A549 (cell line): ENCODE measurements at regions not wholly inside any gene's neighbourhood (a gene's known extent, or its start where the extent isn't known, plus 50 kb on each side); places are given as distances from the start of the nearest gene placed in this dataset.
A peak's percentile ranks its signal among the peaks of the same experiment; 100 is the strongest.

Experiments
- ATAC-seq, 2 experiments: fragments of 200-7000 bp in 1 of 2; fragments of >200 bp in 1 of 2; cut with Nextera tagmentation in 1 of 2; cut with Tn5 transposase in 1 of 2; 3 replicates each; pipeline versions ENCODE4 v1.8.0 to v1.9.1; 2018 to 2020; ENCODE audit warnings: mild to moderate bottlenecking in 1 of 2, moderate library complexity in 1 of 2
- CTCF ChIA-PET: fragments of 300-600 bp; sonication (Branson Sonifier 250); formaldehyde crosslinking; extraction: SDS; loops from one replicate; lab custom pipeline; 2021; ENCODE audit warnings: antibody characterized with exemption, inconsistent platforms; lab: Yijun Ruan, JAX
- POLR2A ChIA-PET: fragments of 350-600 bp; formaldehyde crosslinking; extraction: SDS; loops from one replicate; lab custom pipeline; 2021; ENCODE audit warnings: antibody characterized with exemption, inconsistent platforms; lab: Yijun Ruan, JAX
- DNase-seq, 2 experiments: peaks; one replicate each; pipeline versions ENCODE4 v3.0.0 to v3.0.0-alpha.2; 2011 to 2016; ENCODE audit warnings: low read depth in 1 of 2, low spot score in 1 of 2
- FAIRE-seq: peaks from 2 replicates; lab custom pipeline; 2011; peaks lifted over from hg19 to GRCh38; lab: Jason Lieb, UNC
- H3K27ac ChIP-seq, 2 experiments: fragments of >200 bp; sonication (Bioruptor Twin); formaldehyde crosslinking; 3 replicates each; pipeline ENCODE4 v1.5.1; 2016 to 2017
- H3K4me1 ChIP-seq: fragments of >200 bp; sonication (Bioruptor Twin); formaldehyde crosslinking; 3 replicates; pipeline ENCODE4 v1.6.1; 2016
- H3K4me2 ChIP-seq: fragments of >200 bp; sonication (Bioruptor Twin); formaldehyde crosslinking; 3 replicates; pipeline ENCODE4 v1.6.1; 2016
- H3K4me3 ChIP-seq: fragments of >200 bp; sonication (Bioruptor Twin); formaldehyde crosslinking; 3 replicates; pipeline ENCODE4 v1.5.1; 2016
- H3K9me3 ChIP-seq: fragments of >200 bp; sonication (Bioruptor Twin); formaldehyde crosslinking; 3 replicates; pipeline ENCODE4 v1.6.1; 2016
- BCL3 ChIP-seq: fragments of >200 bp; sonication (Bioruptor Twin); formaldehyde crosslinking; IDR thresholded peaks from 3 replicates; pipeline ENCODE4 v1.6.1; 2016
- CHD2 ChIP-seq: fragments of 150-350 bp; IDR thresholded peaks from 2 replicates; pipeline ENCODE4 v1.6.1; 2014; ENCODE audit warnings: low read length; ENCODE audit not compliant: partially characterized antibody
- ESRRA ChIP-seq: fragments of 150-350 bp; IDR thresholded peaks from 2 replicates; pipeline ENCODE4 v1.6.1; 2014; ENCODE audit warnings: mild to moderate bottlenecking, low read length, borderline replicate concordance
- FOXS1 ChIP-seq: fragments of 250-450 bp; sonication (Bioruptor Pico); IDR thresholded peaks from 2 replicates; pipeline ENCODE4 v1.5.0; 2020; ENCODE audit warnings: mild to moderate bottlenecking, moderate library complexity
- GATA3 ChIP-seq: IDR thresholded peaks from 2 replicates; pipeline ENCODE4 v1.6.1; 2012; ENCODE audit warnings: borderline replicate concordance
- HEYL ChIP-seq: fragments of 250-450 bp; sonication (Bioruptor Pico); IDR thresholded peaks from 2 replicates; pipeline ENCODE4 v1.8.0; 2021; ENCODE audit warnings: mild to moderate bottlenecking, moderate library complexity
- HMGXB4 ChIP-seq: fragments of 250-450 bp; sonication (Bioruptor Pico); IDR thresholded peaks from 2 replicates; pipeline ENCODE4 v1.5.0; 2021; ENCODE audit warnings: mild to moderate bottlenecking, moderate library complexity, borderline replicate concordance
- HOXA7 ChIP-seq: fragments of 250-450 bp; sonication (Bioruptor Pico); IDR thresholded peaks from 2 replicates; pipeline ENCODE4 v1.5.0; 2020; ENCODE audit warnings: mild to moderate bottlenecking, moderate library complexity
- HOXB13 ChIP-seq: fragments of 250-450 bp; sonication (Bioruptor Pico); IDR thresholded peaks from 2 replicates; pipeline ENCODE4 v1.5.0; 2020; ENCODE audit warnings: low read depth, mild to moderate bottlenecking, moderate library complexity
- JUN ChIP-seq, 2 experiments: fragments of >200 bp; sonication (Bioruptor Twin); formaldehyde crosslinking; IDR thresholded peaks; 2 replicates in 1 of 2; 3 replicates in 1 of 2; pipeline ENCODE4 v1.6.1; 2016 to 2017
- KDM1A ChIP-seq: fragments of 200-600 bp; sonication (generic); IDR thresholded peaks from 2 replicates; pipeline ENCODE4 v1.6.1; 2016; ENCODE audit warnings: low read depth, mild to moderate bottlenecking
- MAZ ChIP-seq: fragments of 150-350 bp; IDR thresholded peaks from 2 replicates; pipeline ENCODE4 v1.6.1; 2014; ENCODE audit warnings: antibody characterized with exemption, low read depth, low read length, borderline replicate concordance
- NFE2L2 ChIP-seq: fragments of 150-350 bp; conservative IDR thresholded peaks from 2 replicates; pipeline ENCODE4 v1.6.1; 2014; ENCODE audit warnings: low read length
- NR3C1 ChIP-seq: fragments of >200 bp; sonication (Bioruptor Twin); formaldehyde crosslinking; IDR thresholded peaks from 3 replicates; pipeline ENCODE4 v1.6.1; 2017
- PBX3 ChIP-seq: IDR thresholded peaks from 2 replicates; pipeline ENCODE4 v1.6.1; 2012
- PHF8 ChIP-seq: fragments of 200-600 bp; sonication (generic); IDR thresholded peaks from 2 replicates; pipeline ENCODE4 v1.6.1; 2016; ENCODE audit warnings: low read depth, mild to moderate bottlenecking, antibody characterized with exemption, moderate library complexity, borderline replicate concordance
- USF2 ChIP-seq: fragments of 450-650 bp; IDR thresholded peaks from 2 replicates; pipeline ENCODE4 v1.6.1; 2014; ENCODE audit warnings: antibody characterized with exemption
- ZC3H11A ChIP-seq: fragments of 450-650 bp; IDR thresholded peaks from 2 replicates; pipeline ENCODE4 v1.6.1; 2014; ENCODE audit warnings: antibody characterized with exemption, mild to moderate bottlenecking
- ZFP36 ChIP-seq: fragments of 450-650 bp; IDR thresholded peaks from 2 replicates; pipeline ENCODE4 v1.6.1; 2014; ENCODE audit warnings: borderline replicate concordance; ENCODE audit not compliant: partially characterized antibody
- ZNF302 ChIP-seq: fragments of 250-450 bp; sonication (Bioruptor Pico); IDR thresholded peaks from 2 replicates; pipeline ENCODE4 v1.9.0; 2021; ENCODE audit warnings: inconsistent platforms, mild to moderate bottlenecking, moderate library complexity
- WGBS: methylation state at CpG from one replicate; pipeline ENCODE4 v1.1.6; 2017; ENCODE audit errors: missing lambda C conversion rate; 5-methylcytosine and 5-hydroxymethylcytosine counted together
- TF ChIP-seq, protein P1 (sequence below): fragments of 250-450 bp; sonication (Bioruptor Pico); IDR thresholded peaks from 2 replicates; pipeline ENCODE4 v1.5.0; 2020; ENCODE audit warnings: low read depth, mild to moderate bottlenecking, moderate library complexity
- TF ChIP-seq, protein P2 (sequence below): fragments of 200-600 bp; sonication (generic); IDR thresholded peaks from 2 replicates; pipeline ENCODE4 v1.6.1; 2016; ENCODE audit warnings: antibody characterized with exemption, mild to moderate bottlenecking, moderate library complexity

GRCh38 chr15:62770752-62771151 lies 271.8 kb upstream of the TPM1 start:
- CTCF ChIA-PET, result interaction anchor here (0.8 to 1.3 kb wide), 4 partner anchors 11 to 228 kb away, joined by 3 to 6 read pairs (median 4); no protein-coding TSS in a partner anchor
- H3K27ac ChIP-seq, result no peak overlapping the region
- POLR2A ChIA-PET, result no interaction called here
- no peaks in the 10 kb centered on the region for H3K9me3 ChIP-seq
- H3K4me2 ChIP-seq, result no peak overlapping the region
- no peak overlapping the region for H3K4me3 ChIP-seq
- 77% methylated on average over 7 of the region's 7 CpGs for WGBS
- DNase-seq (no peak), ATAC-seq (peak in 1 of 2 experiments; percentile 44; a peak in 1 of 6 replicates), FAIRE-seq (no peak)
- H3K4me1 ChIP-seq, result no peaks in the 10 kb centered on the region
- no peak for TF ChIP-seq HOXA7 (CRISPR knock-in tag)
- no peak for TF ChIP-seq FOXS1 (CRISPR knock-in tag)
- TF ChIP-seq MAZ, result no peak
- no peak for TF ChIP-seq NFE2L2
- TF ChIP-seq BCL3, result no peak
- TF ChIP-seq ZFP36, result no peak

DNA sequence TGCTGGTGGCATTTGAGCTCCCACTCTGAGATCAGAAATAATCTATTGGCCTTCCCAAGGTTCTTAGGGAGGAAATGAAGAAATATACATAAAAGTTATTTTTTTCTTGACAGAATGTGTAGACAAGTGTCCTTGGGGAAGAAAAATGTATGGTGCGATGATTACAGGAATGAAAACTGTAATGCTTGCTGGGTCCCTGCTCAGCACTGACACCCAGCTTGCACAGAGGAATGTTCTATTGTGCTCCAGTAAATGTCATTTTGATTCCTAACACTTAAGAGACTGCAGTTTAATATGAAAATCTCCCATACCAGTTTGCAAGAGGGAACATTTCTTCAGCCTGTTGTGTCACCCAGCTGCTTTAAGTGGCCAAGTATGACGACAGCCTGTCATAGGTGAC lies 271.3 kb upstream of the TPM1 start:
- DNase-seq, result no peak
- ATAC-seq, result no peak
- no peak overlapping the region for H3K27ac ChIP-seq
- TF ChIP-seq PBX3 (no peak), GATA3 (no peak), ZFP36 (no peak), ESRRA (no peak), HOXB13 (CRISPR knock-in tag) (no peak), HMGXB4 (CRISPR knock-in tag) (no peak), PHF8 (no peak), USF2 (no peak), CHD2 (no peak), NR3C1 (no peak), HEYL (no peak), JUN (IDR thresholded peaks at IDR 0.05) (no peak), ZNF302 (CRISPR knock-in tag) (no peak), ZC3H11A (no peak), BCL3 (no peak), HOXA7 (CRISPR knock-in tag) (no peak), KDM1A (no peak)
- TF ChIP-seq, protein P1, sequence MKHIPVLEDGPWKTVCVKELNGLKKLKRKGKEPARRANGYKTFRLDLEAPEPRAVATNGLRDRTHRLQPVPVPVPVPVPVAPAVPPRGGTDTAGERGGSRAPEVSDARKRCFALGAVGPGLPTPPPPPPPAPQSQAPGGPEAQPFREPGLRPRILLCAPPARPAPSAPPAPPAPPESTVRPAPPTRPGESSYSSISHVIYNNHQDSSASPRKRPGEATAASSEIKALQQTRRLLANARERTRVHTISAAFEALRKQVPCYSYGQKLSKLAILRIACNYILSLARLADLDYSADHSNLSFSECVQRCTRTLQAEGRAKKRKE (CRISPR knock-in tag), result no peak
- TF ChIP-seq, protein P2, sequence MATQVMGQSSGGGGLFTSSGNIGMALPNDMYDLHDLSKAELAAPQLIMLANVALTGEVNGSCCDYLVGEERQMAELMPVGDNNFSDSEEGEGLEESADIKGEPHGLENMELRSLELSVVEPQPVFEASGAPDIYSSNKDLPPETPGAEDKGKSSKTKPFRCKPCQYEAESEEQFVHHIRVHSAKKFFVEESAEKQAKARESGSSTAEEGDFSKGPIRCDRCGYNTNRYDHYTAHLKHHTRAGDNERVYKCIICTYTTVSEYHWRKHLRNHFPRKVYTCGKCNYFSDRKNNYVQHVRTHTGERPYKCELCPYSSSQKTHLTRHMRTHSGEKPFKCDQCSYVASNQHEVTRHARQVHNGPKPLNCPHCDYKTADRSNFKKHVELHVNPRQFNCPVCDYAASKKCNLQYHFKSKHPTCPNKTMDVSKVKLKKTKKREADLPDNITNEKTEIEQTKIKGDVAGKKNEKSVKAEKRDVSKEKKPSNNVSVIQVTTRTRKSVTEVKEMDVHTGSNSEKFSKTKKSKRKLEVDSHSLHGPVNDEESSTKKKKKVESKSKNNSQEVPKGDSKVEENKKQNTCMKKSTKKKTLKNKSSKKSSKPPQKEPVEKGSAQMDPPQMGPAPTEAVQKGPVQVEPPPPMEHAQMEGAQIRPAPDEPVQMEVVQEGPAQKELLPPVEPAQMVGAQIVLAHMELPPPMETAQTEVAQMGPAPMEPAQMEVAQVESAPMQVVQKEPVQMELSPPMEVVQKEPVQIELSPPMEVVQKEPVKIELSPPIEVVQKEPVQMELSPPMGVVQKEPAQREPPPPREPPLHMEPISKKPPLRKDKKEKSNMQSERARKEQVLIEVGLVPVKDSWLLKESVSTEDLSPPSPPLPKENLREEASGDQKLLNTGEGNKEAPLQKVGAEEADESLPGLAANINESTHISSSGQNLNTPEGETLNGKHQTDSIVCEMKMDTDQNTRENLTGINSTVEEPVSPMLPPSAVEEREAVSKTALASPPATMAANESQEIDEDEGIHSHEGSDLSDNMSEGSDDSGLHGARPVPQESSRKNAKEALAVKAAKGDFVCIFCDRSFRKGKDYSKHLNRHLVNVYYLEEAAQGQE, result no peak
- TF ChIP-seq, all 56 proteins: peak for 0
- H3K4me3 ChIP-seq, result no peak overlapping the region
- no peaks in the 10 kb centered on the region for H3K9me3 ChIP-seq
- H3K4me2 ChIP-seq, result no peak overlapping the region
- 98% methylated on average over 2 of the region's 2 CpGs for WGBS
- no peak for FAIRE-seq
- POLR2A ChIA-PET, result no interaction called here
- no peaks in the 10 kb centered on the region for H3K4me1 ChIP-seq
- CTCF ChIA-PET, result interaction anchor here (0.8 to 1.3 kb wide), 4 partner anchors 11 to 228 kb away, joined by 3 to 6 read pairs (median 4); no protein-coding TSS in a partner anchor
